OCI-M2 (cell line): ENCODE measurements at regions not wholly inside any gene's neighbourhood (a gene's known extent, or its start where the extent isn't known, plus 50 kb on each side); places are given as distances from the start of the nearest gene placed in this dataset.
"Not testable (repeated sequence)": the region's sequence is repeated elsewhere in the genome, so short reads cannot be mapped to it uniquely, and the experiment has no call there.

Experiments used
- DNase-seq: peaks from one replicate; lab custom pipeline; 2025; ENCODE audit not compliant: unreplicated experiment; lab: John Stamatoyannopoulos, UW

GRCh38 chr3:20417388-20418108 lies 231.5 kb upstream of the SGO1 start:
- no peak for DNase-seq

- DNase-seq = no peak
Observed at GRCh38 chr3:20406611-20407011, 220.6 kb upstream of the SGO1 start.

GRCh38 chr3:20405744-20406143 lies 219.7 kb upstream of the SGO1 start:
- no peak for DNase-seq

GRCh38 chr3:20405231-20405630 lies 219.2 kb upstream of the SGO1 start:
- DNase-seq = no peak

GRCh38 chr3:20404741-20405100 lies 218.7 kb upstream of the SGO1 start:
- DNase-seq = no peak

GRCh38 chr3:20403986-20404740 lies 218.2 kb upstream of the SGO1 start:
- DNase-seq = no peak

- no peak for DNase-seq
Observed at GRCh38 chr3:20401253-20401652, 215.2 kb upstream of the SGO1 start.

GRCh38 chr3:20400686-20401085 lies 214.7 kb upstream of the SGO1 start:
- no peak for DNase-seq

GRCh38 chr3:20400281-20400680 lies 214.3 kb upstream of the SGO1 start:
- DNase-seq = no peak

GRCh38 chr3:20396335-20396734 lies 210.3 kb upstream of the SGO1 start:
- no peak for DNase-seq

GRCh38 chr3:20395692-20396091 lies 209.7 kb upstream of the SGO1 start:
- DNase-seq = no peak

GRCh38 chr3:20394243-20394642 lies 208.2 kb upstream of the SGO1 start:
- no peak for DNase-seq

GRCh38 chr3:20391644-20392043 lies 205.6 kb upstream of the SGO1 start:
- DNase-seq = no peak

GRCh38 chr3:20388971-20389370 lies 203.0 kb upstream of the SGO1 start:
- DNase-seq = no peak

GRCh38 chr3:20380295-20380694 lies 194.3 kb upstream of the SGO1 start:
- no peak for DNase-seq

- no peak for DNase-seq
Observed at GRCh38 chr3:20378315-20378714, 192.3 kb upstream of the SGO1 start.

- DNase-seq = no peak
Observed at GRCh38 chr3:20376665-20377217, 190.7 kb upstream of the SGO1 start.

GRCh38 chr3:20375302-20375701 lies 189.3 kb upstream of the SGO1 start:
- no peak for DNase-seq

GRCh38 chr3:20370273-20371063 lies 184.5 kb upstream of the SGO1 start:
- DNase-seq = not testable (repeated sequence)

GRCh38 chr3:20361000-20361399 lies 175.0 kb upstream of the SGO1 start:
- DNase-seq = no peak

- DNase-seq = no peak
Observed at GRCh38 chr3:20353286-20353685, 167.3 kb upstream of the SGO1 start.
